ENCODE measurements at regions not wholly inside any gene's neighbourhood (a gene's known extent, or its start where the extent isn't known, plus 50 kb on each side); places are given as distances from the start of the nearest gene placed in this dataset.
"Not testable (repeated sequence)": the region's sequence is repeated elsewhere in the genome, so short reads cannot be mapped to it uniquely, and the experiment has no call there.

GRCh38 chr18:78492064-78492812, 487.4 kb upstream of the SALL3 start:
- no peak for DNase-seq

- no peak for DNase-seq
Observed at GRCh38 chr18:78492813-78493371, 486.7 kb upstream of the SALL3 start.

GRCh38 chr18:78493490-78493889, 486.1 kb upstream of the SALL3 start:
- DNase-seq: not testable (repeated sequence)

- no peak for DNase-seq
Observed at GRCh38 chr18:78494204-78495085, 485.2 kb upstream of the SALL3 start.

GRCh38 chr18:78495550-78495949, 484.1 kb upstream of the SALL3 start:
- no peak for DNase-seq

- no peak for DNase-seq
Observed at GRCh38 chr18:78496079-78496478, 483.5 kb upstream of the SALL3 start.

- DNase-seq: no peak
Observed at GRCh38 chr18:78497641-78498040, 482.0 kb upstream of the SALL3 start.

- no peak for DNase-seq
Observed at GRCh38 chr18:78499586-78499985, 480.0 kb upstream of the SALL3 start.

- DNase-seq: no peak
Observed at GRCh38 chr18:78501251-78501650, 478.4 kb upstream of the SALL3 start.

GRCh38 chr18:78503129-78503528, 476.5 kb upstream of the SALL3 start:
- DNase-seq: no peak

- DNase-seq: no peak
Observed at GRCh38 chr18:78505851-78506461, 473.7 kb upstream of the SALL3 start.

GRCh38 chr18:78507217-78507616, 472.4 kb upstream of the SALL3 start:
- DNase-seq: no peak

GRCh38 chr18:78508228-78508824, 471.3 kb upstream of the SALL3 start:
- DNase-seq: not testable (repeated sequence)

GRCh38 chr18:78510091-78510490, 469.5 kb upstream of the SALL3 start:
- DNase-seq: no peak

GRCh38 chr18:78510636-78511035, 469.0 kb upstream of the SALL3 start:
- DNase-seq: no peak

- no peak for DNase-seq
Observed at GRCh38 chr18:78511666-78512601, 467.7 kb upstream of the SALL3 start.

- no peak for DNase-seq
Observed at GRCh38 chr18:78514910-78515670, 464.5 kb upstream of the SALL3 start.

GRCh38 chr18:78517328-78517727, 462.3 kb upstream of the SALL3 start:
- DNase-seq: no peak

GRCh38 chr18:78517973-78518372, 461.6 kb upstream of the SALL3 start:
- DNase-seq: no peak

- no peak for DNase-seq
Observed at GRCh38 chr18:78518805-78519204, 460.8 kb upstream of the SALL3 start.

Measured in suppressor macrophage treated with lipopolysaccharide for 4 hours (primary cell).